ENCODE measurements at regions not wholly inside any gene's neighbourhood (a gene's known extent, or its start where the extent isn't known, plus 50 kb on each side); places are given as distances from the start of the nearest gene placed in this dataset.

DNA sequence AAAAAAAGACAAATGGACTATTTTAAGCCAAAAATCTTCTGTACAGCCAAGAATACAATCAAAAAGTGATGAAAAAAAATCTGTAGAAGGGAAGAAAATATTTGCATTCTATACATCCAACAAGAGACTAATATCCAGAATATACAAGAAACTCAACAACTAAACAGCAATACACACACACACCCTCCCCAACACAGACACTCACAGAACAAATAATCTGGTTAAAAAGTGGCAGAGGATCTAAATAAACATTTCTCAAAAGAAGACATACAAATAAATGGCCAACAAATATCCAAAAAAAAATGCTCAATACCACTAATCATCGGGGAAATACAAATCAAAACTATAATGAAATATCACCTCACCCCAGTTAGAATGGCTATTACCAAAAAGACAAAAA lies 209.0 kb upstream of the ZNF385D start:
- TF ChIP-seq, protein P1, sequence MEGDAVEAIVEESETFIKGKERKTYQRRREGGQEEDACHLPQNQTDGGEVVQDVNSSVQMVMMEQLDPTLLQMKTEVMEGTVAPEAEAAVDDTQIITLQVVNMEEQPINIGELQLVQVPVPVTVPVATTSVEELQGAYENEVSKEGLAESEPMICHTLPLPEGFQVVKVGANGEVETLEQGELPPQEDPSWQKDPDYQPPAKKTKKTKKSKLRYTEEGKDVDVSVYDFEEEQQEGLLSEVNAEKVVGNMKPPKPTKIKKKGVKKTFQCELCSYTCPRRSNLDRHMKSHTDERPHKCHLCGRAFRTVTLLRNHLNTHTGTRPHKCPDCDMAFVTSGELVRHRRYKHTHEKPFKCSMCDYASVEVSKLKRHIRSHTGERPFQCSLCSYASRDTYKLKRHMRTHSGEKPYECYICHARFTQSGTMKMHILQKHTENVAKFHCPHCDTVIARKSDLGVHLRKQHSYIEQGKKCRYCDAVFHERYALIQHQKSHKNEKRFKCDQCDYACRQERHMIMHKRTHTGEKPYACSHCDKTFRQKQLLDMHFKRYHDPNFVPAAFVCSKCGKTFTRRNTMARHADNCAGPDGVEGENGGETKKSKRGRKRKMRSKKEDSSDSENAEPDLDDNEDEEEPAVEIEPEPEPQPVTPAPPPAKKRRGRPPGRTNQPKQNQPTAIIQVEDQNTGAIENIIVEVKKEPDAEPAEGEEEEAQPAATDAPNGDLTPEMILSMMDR (IDR thresholded peaks at IDR 0.05), result no peak
- no peak for TF ChIP-seq POLR2A (IDR thresholded peaks at IDR 0.05)
